ENCODE measurements at regions not wholly inside any gene's neighbourhood (a gene's known extent, or its start where the extent isn't known, plus 50 kb on each side); places are given as distances from the start of the nearest gene placed in this dataset.

- DNase-seq = no peak
- Histone ChIP-seq H3K4me1 (no peaks in the 10 kb centered on the region), H3K9me3 (no peaks in the 10 kb centered on the region), H3K27ac (no peak overlapping the region), H3K36me3 (no peaks in the 10 kb centered on the region), H3K4me3 (replicated peaks in 1 of 3) (no peak overlapping the region), H3K27me3 (no peaks in the 10 kb centered on the region)
- intact Hi-C loops (cut with DNase I) = no loop called here
- TF ChIP-seq POLR2A (IDR thresholded peaks at IDR 0.05) (no peak), CTCF (IDR thresholded peaks at IDR 0.05) (no peak)
Observed at GRCh38 chr6:23154159-23154558, 584.8 kb downstream of the HDGFL1 start.

- Histone ChIP-seq H3K9me3 (no peaks in the 10 kb centered on the region), H3K4me1 (no peaks in the 10 kb centered on the region), H3K27ac (no peak overlapping the region), H3K27me3 (no peaks in the 10 kb centered on the region), H3K36me3 (no peaks in the 10 kb centered on the region), H3K4me3 (replicated peaks in 1 of 3) (no peak overlapping the region)
- no peak for DNase-seq
- 45 to 48% methylated on average over 1 of the region's 1 CpG for WGBS, 2 donors
- TF ChIP-seq CTCF (IDR thresholded peaks at IDR 0.05) (no peak), POLR2A (IDR thresholded peaks at IDR 0.05) (no peak)
- intact Hi-C loops (cut with DNase I) = no loop called here
Observed at GRCh38 chr6:23170049-23170448, 600.7 kb downstream of the HDGFL1 start.

GRCh38 chr6:23173234-23173633, 603.9 kb downstream of the HDGFL1 start:
- H3K9me3 ChIP-seq = no peaks in the 10 kb centered on the region
- WGBS, 2 donors = 37 to 46% methylated on average over 3 of the region's 3 CpGs
- H3K27me3 ChIP-seq = no peaks in the 10 kb centered on the region
- DNase-seq = no peak
- H3K36me3 ChIP-seq = no peaks in the 10 kb centered on the region
- H3K27ac ChIP-seq = no peak overlapping the region
- no peak overlapping the region for H3K4me3 ChIP-seq (replicated peaks in 1 of 3)
- H3K4me1 ChIP-seq = no peaks in the 10 kb centered on the region
- intact Hi-C loops (cut with DNase I) = no loop called here
- TF ChIP-seq CTCF (IDR thresholded peaks at IDR 0.05) = no peak
- no peak for TF ChIP-seq POLR2A (IDR thresholded peaks at IDR 0.05)

- Histone ChIP-seq H3K27me3 (no peaks in the 10 kb centered on the region), H3K4me3 (replicated peaks in 1 of 3) (no peak overlapping the region), H3K9me3 (no peaks in the 10 kb centered on the region), H3K27ac (no peak overlapping the region), H3K36me3 (no peaks in the 10 kb centered on the region), H3K4me1 (no peaks in the 10 kb centered on the region)
- TF ChIP-seq CTCF (IDR thresholded peaks at IDR 0.05) = no peak
- TF ChIP-seq POLR2A (IDR thresholded peaks at IDR 0.05) = no peak
- intact Hi-C loops (cut with DNase I) = no loop called here
- DNase-seq = no peak
- 95 to 96% methylated on average over 7 of the region's 7 CpGs for WGBS, 2 donors
Observed at GRCh38 chr6:23174781-23175361, 605.5 kb downstream of the HDGFL1 start.

GRCh38 chr6:23175391-23175790, 606.0 kb downstream of the HDGFL1 start:
- Histone ChIP-seq H3K9me3 (no peaks in the 10 kb centered on the region), H3K27me3 (no peaks in the 10 kb centered on the region), H3K36me3 (no peaks in the 10 kb centered on the region), H3K27ac (no peak overlapping the region), H3K4me1 (peaks cover under 1 to 4% of the 10 kb centered on the region in 2 donors), H3K4me3 (replicated peaks in 1 of 3) (no peak overlapping the region)
- intact Hi-C loops (cut with DNase I) = no loop called here
- DNase-seq = no peak
- no peak for TF ChIP-seq POLR2A (IDR thresholded peaks at IDR 0.05)
- TF ChIP-seq CTCF (IDR thresholded peaks at IDR 0.05) = no peak
- 67 to 73% methylated on average over 2 of the region's 2 CpGs for WGBS, 2 donors

Data from thyroid gland (tissue), 4 donors.